HG03103 (cell line): ENCODE measurements at regions not wholly inside any gene's neighbourhood (a gene's known extent, or its start where the extent isn't known, plus 50 kb on each side); places are given as distances from the start of the nearest gene placed in this dataset.

ENCODE experiments used
- ATAC-seq: cut with Tn5 transposase; IDR thresholded peaks from one replicate; pipeline ENCODE4 v1.9.1; 2021; ENCODE audit warnings: low read depth; ENCODE audit not compliant: unreplicated experiment

- ATAC-seq = no peak
Observed at GRCh38 chr5:168046163-168046562, 245.3 kb upstream of the WWC1 start.

- ATAC-seq = no peak
Observed at GRCh38 chr5:168047043-168047668, 244.3 kb upstream of the WWC1 start.

- no peak for ATAC-seq
Observed at GRCh38 chr5:168047669-168048111, 243.8 kb upstream of the WWC1 start.

- ATAC-seq = no peak
Observed at GRCh38 chr5:168048486-168048885, 243.0 kb upstream of the WWC1 start.

- no peak for ATAC-seq
Observed at GRCh38 chr5:168052686-168053085, 238.8 kb upstream of the WWC1 start.

- no peak for ATAC-seq
Observed at GRCh38 chr5:168054091-168054490, 237.4 kb upstream of the WWC1 start.

- ATAC-seq = no peak
Observed at GRCh38 chr5:168055141-168055683, 236.2 kb upstream of the WWC1 start.

GRCh38 chr5:168055961-168056360, 235.5 kb upstream of the WWC1 start:
- ATAC-seq = no peak

- ATAC-seq = no peak
Observed at GRCh38 chr5:168056499-168057182, 234.8 kb upstream of the WWC1 start.

GRCh38 chr5:168057905-168058304, 233.5 kb upstream of the WWC1 start:
- ATAC-seq = no peak

GRCh38 chr5:168059131-168059530, 232.3 kb upstream of the WWC1 start:
- no peak for ATAC-seq

GRCh38 chr5:168062239-168062638, 229.2 kb upstream of the WWC1 start:
- no peak for ATAC-seq

GRCh38 chr5:168064457-168064856, 227.0 kb upstream of the WWC1 start:
- no peak for ATAC-seq

- no peak for ATAC-seq
Observed at GRCh38 chr5:168064933-168065622, 226.4 kb upstream of the WWC1 start.

GRCh38 chr5:168066536-168067208, 224.8 kb upstream of the WWC1 start:
- ATAC-seq = no peak

- no peak for ATAC-seq
Observed at GRCh38 chr5:168070761-168071160, 220.7 kb upstream of the WWC1 start.

- ATAC-seq = no peak
Observed at GRCh38 chr5:168072665-168073064, 218.8 kb upstream of the WWC1 start.

- ATAC-seq = no peak
Observed at GRCh38 chr5:168073311-168073710, 218.1 kb upstream of the WWC1 start.

- no peak for ATAC-seq
Observed at GRCh38 chr5:168073991-168074800, 217.2 kb upstream of the WWC1 start.

- no peak for ATAC-seq
Observed at GRCh38 chr5:168075387-168075786, 216.1 kb upstream of the WWC1 start.
